ENCODE measurements at regions not wholly inside any gene's neighbourhood (a gene's known extent, or its start where the extent isn't known, plus 50 kb on each side); places are given as distances from the start of the nearest gene placed in this dataset.

DNA sequence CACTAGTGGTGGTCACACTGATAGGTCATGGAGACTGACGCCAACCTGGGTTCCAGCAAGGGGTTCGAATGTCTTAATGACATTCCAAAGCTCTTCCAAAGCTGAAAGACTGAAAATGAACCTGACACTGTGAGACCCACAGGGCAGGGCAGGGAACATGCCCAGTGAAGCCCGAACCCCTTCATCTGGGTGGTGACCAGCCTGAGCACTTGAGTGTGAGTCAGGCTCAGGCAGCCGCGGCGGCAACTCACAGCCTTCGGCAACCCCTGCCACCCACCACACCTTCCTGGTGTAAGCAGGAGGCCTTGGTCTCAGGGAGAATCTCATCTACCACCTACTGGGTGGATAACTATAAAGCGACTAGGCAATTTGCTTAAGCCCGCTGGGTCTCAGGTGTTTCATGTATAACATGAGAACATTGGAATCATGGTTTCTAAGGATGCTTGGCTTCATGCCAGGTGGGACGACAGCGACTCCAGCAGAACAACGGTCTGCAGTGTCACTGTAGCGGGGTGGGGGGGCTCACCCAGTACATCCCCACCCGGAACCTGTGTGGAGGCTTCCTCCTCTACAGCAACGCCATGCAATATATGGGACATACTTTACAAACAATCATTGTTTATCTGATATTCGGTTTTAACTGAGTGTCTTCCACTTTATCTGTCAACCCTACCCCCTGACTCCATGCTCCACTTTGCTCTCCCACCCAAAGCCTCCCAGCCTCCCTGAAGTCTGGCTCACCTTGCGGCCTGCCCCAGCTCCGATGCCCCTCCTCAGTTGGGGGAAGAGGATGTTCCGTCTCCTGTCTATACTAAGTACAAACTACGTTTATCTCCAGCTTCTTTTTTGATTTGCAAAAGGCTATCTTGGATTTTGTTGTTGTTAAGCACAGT lies 125.0 kb upstream of the MEF2A start:
- Histone ChIP-seq H3K27ac (ENCODE audit: low read length, poor library complexity, severe bottlenecking) (peak overlapping the region; percentile 2), H3K4me2 (ENCODE audit: low read length, poor library complexity, severe bottlenecking) (no peak overlapping the region), H3K23ac (ENCODE audit: low read length in 2 of 2) (no peak overlapping the region), H3K36me3 (ENCODE audit: control insufficient read depth in 1 of 2, insufficient read depth in 2 of 2, low read depth in 1 of 2, low read length in 2 of 2) (no peaks in the 10 kb centered on the region), H3K18ac (ENCODE audit: low read depth in 1 of 2, low read length in 2 of 2) (peak overlapping the region in 1 of 2 experiments; percentile 58), H2BK5ac (ENCODE audit: low read depth, low read length, poor library complexity, severe bottlenecking) (no peak overlapping the region), H3K4me1 (ENCODE audit: control insufficient read depth, insufficient read depth, low read depth, low read length) (peaks cover 40% of the 10 kb centered on the region), H3K27me3 (ENCODE audit: control insufficient read depth in 1 of 2, insufficient read depth in 1 of 2, low read length in 2 of 2) (no peaks in the 10 kb centered on the region), H2BK120ac (ENCODE audit: low read depth, low read length) (peak overlapping the region; percentile 2), H4K91ac (ENCODE audit: low read length) (peak overlapping the region; percentile 59), H4K8ac (ENCODE audit: low read length) (peak overlapping the region; percentile 15), H3K14ac (ENCODE audit: low read length in 2 of 2) (no peak overlapping the region), H3K79me1 (replicated peaks; ENCODE audit: low read length, poor library complexity, severe bottlenecking) (no peaks in the 10 kb centered on the region), H2BK12ac (ENCODE audit: low read length in 2 of 2) (peak overlapping the region; percentile 7 to 85), H2BK15ac (ENCODE audit: low read depth, poor library complexity, severe bottlenecking) (peak overlapping the region; percentile 78), H3K4ac (ENCODE audit: low read depth in 1 of 2, low read length in 2 of 2) (peak overlapping the region in 1 of 2 experiments; percentile 51), H3K4me3 (ENCODE audit: insufficient read depth in 1 of 2, low read depth in 1 of 2, low read length in 2 of 2) (no peak overlapping the region), H3K9me3 (ENCODE audit: control insufficient read depth, low read length) (no peaks in the 10 kb centered on the region), H3K9ac (ENCODE audit: low read length) (peak overlapping the region; percentile 79), H2AFZ (ENCODE audit: low read depth, low read length) (no peak overlapping the region), H2AK5ac (ENCODE audit: low read length, severe bottlenecking) (peak overlapping the region; percentile 95)
- WGBS: 96% methylated on average over 16 of the region's 20 CpGs
- DNase-seq: no peak

DNA sequence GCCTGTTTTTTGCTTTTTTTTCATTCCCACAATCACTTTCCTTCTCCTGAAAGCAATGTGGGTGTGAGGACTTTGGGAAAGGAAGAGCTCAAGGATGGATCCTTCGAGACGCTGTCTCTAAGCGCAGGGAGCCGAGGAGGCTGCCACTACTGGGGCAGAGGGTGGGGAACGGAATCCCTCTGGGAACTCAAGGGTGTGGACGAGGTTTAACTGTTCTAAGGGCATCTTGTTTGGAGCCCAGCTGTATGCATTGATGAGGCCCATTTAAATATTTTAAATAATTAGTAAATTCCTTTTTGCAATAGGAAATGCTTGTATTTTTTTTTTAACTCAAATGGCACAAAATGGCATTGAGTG lies 124.4 kb upstream of the MEF2A start:
- Histone ChIP-seq H2AFZ (ENCODE audit: low read depth, low read length) (no peak overlapping the region), H3K27ac (ENCODE audit: low read length, poor library complexity, severe bottlenecking) (peak overlapping the region; percentile 78), H3K14ac (ENCODE audit: low read length in 2 of 2) (no peak overlapping the region), H3K4me3 (ENCODE audit: insufficient read depth in 1 of 2, low read depth in 1 of 2, low read length in 2 of 2) (peak overlapping the region in 1 of 2 experiments; percentile 56), H4K8ac (ENCODE audit: low read length) (no peak overlapping the region), H2BK5ac (ENCODE audit: low read depth, low read length, poor library complexity, severe bottlenecking) (no peak overlapping the region), H2AK5ac (ENCODE audit: low read length, severe bottlenecking) (no peak overlapping the region), H3K4me1 (ENCODE audit: control insufficient read depth, insufficient read depth, low read depth, low read length) (peaks cover 40% of the 10 kb centered on the region), H3K18ac (ENCODE audit: low read depth in 1 of 2, low read length in 2 of 2) (peak overlapping the region in 1 of 2 experiments; percentile 68), H3K27me3 (ENCODE audit: control insufficient read depth in 1 of 2, insufficient read depth in 1 of 2, low read length in 2 of 2) (no peaks in the 10 kb centered on the region), H3K9me3 (ENCODE audit: control insufficient read depth, low read length) (no peaks in the 10 kb centered on the region), H2BK12ac (ENCODE audit: low read length in 2 of 2) (peak overlapping the region in 1 of 2 experiments; percentile 1), H3K79me1 (replicated peaks; ENCODE audit: low read length, poor library complexity, severe bottlenecking) (no peaks in the 10 kb centered on the region), H2BK120ac (ENCODE audit: low read depth, low read length) (peak overlapping the region; percentile 2), H3K4ac (ENCODE audit: low read depth in 1 of 2, low read length in 2 of 2) (no peak overlapping the region), H3K23ac (ENCODE audit: low read length in 2 of 2) (no peak overlapping the region), H3K4me2 (ENCODE audit: low read length, poor library complexity, severe bottlenecking) (no peak overlapping the region), H3K36me3 (ENCODE audit: control insufficient read depth in 1 of 2, insufficient read depth in 2 of 2, low read depth in 1 of 2, low read length in 2 of 2) (no peaks in the 10 kb centered on the region), H2BK15ac (ENCODE audit: low read depth, poor library complexity, severe bottlenecking) (no peak overlapping the region), H3K9ac (ENCODE audit: low read length) (peak overlapping the region; percentile 79), H4K91ac (ENCODE audit: low read length) (no peak overlapping the region)
- no peak for DNase-seq
- WGBS: 98% methylated on average over 4 of the region's 6 CpGs

DNA sequence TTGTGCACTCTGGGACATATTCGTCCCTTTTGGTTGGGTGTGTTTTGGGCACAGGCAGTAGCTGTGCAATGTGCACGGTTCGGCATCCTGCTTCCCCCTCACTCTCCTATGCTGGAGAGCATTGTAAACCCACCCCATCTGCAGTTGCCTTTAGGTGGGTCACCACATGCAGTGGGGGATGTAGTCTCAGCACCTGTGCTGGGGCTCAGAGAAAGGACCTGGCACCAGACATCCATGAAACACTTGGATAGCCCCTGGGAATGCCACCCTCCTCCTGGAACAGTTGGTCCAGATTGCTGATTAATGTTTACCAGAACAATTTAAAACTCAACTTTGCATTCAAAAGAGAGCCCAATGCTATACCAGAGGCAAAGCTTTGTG lies 123.9 kb upstream of the MEF2A start:
- Histone ChIP-seq H2BK12ac (ENCODE audit: low read length in 2 of 2) (peak overlapping the region; percentile 29 to 49), H3K27me3 (ENCODE audit: control insufficient read depth in 1 of 2, insufficient read depth in 1 of 2, low read length in 2 of 2) (no peaks in the 10 kb centered on the region), H3K18ac (ENCODE audit: low read depth in 1 of 2, low read length in 2 of 2) (peak overlapping the region; percentile 67 to 68), H3K4ac (ENCODE audit: low read depth in 1 of 2, low read length in 2 of 2) (peak overlapping the region; percentile 52 to 73), H3K27ac (ENCODE audit: low read length, poor library complexity, severe bottlenecking) (peak overlapping the region; percentile 78), H3K4me1 (ENCODE audit: control insufficient read depth, insufficient read depth, low read depth, low read length) (peaks cover 40% of the 10 kb centered on the region), H3K36me3 (ENCODE audit: control insufficient read depth in 1 of 2, insufficient read depth in 2 of 2, low read depth in 1 of 2, low read length in 2 of 2) (no peaks in the 10 kb centered on the region), H3K9me3 (ENCODE audit: control insufficient read depth, low read length) (no peaks in the 10 kb centered on the region), H3K79me1 (replicated peaks; ENCODE audit: low read length, poor library complexity, severe bottlenecking) (no peaks in the 10 kb centered on the region), H3K4me3 (ENCODE audit: insufficient read depth in 1 of 2, low read depth in 1 of 2, low read length in 2 of 2) (peak overlapping the region in 1 of 2 experiments; percentile 56), H4K91ac (ENCODE audit: low read length) (peak overlapping the region; percentile 15), H2BK120ac (ENCODE audit: low read depth, low read length) (peak overlapping the region; percentile 71), H3K23ac (ENCODE audit: low read length in 2 of 2) (no peak overlapping the region), H2BK5ac (ENCODE audit: low read depth, low read length, poor library complexity, severe bottlenecking) (no peak overlapping the region), H2AFZ (ENCODE audit: low read depth, low read length) (no peak overlapping the region), H2AK5ac (ENCODE audit: low read length, severe bottlenecking) (no peak overlapping the region), H3K14ac (ENCODE audit: low read length in 2 of 2) (no peak overlapping the region), H3K4me2 (ENCODE audit: low read length, poor library complexity, severe bottlenecking) (no peak overlapping the region), H4K8ac (ENCODE audit: low read length) (peak overlapping the region; percentile 45), H3K9ac (ENCODE audit: low read length) (peak overlapping the region; percentile 79), H2BK15ac (ENCODE audit: low read depth, poor library complexity, severe bottlenecking) (peak overlapping the region; percentile 73)
- no peak for DNase-seq
- 97% methylated on average over 3 of the region's 3 CpGs for WGBS

DNA sequence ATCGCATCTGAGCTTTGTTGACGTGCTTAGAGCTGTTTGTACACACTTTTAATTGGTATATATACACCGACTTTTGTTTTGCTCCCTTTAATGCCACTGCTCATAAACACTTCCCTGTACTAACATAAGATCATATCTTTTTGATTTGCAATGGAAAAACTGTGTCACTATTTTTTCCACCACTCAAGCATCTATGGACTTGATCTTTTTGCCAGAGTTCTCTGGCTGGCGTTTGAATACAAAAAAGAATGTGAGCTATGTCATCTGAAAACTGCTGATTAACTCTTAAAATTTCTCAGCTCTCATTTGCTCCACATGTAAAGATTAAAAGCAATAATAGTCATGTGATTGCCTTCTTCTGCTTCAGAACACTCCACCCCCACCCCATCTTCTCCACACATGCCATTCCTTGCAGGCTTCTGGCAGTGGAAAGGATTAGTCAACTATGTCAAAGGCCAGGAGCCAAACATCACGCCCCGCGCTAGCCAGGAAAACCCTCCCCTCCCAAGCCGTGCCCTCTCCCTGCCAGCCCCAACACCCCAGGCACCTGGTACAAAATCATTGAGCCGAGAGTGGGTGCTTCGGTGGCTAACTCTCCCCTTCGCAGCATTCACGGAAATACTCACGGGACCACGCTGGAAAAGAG lies 123.4 kb upstream of the MEF2A start:
- no peak overlapping the region for H2AFZ ChIP-seq (ENCODE audit: low read depth, low read length)
- H2AK5ac ChIP-seq (ENCODE audit: low read length, severe bottlenecking): peak overlapping the region; percentile 90
- H3K36me3 ChIP-seq (ENCODE audit: control insufficient read depth in 1 of 2, insufficient read depth in 2 of 2, low read depth in 1 of 2, low read length in 2 of 2): no peaks in the 10 kb centered on the region
- H3K27ac ChIP-seq (ENCODE audit: low read length, poor library complexity, severe bottlenecking): peak overlapping the region; percentile 78
- peak overlapping the region; percentile 79 to 80 for H3K18ac ChIP-seq (ENCODE audit: low read depth in 1 of 2, low read length in 2 of 2)
- H2BK12ac ChIP-seq (ENCODE audit: low read length in 2 of 2): peak overlapping the region; percentile 31 to 92
- H3K9me3 ChIP-seq (ENCODE audit: control insufficient read depth, low read length): no peaks in the 10 kb centered on the region
- H2BK120ac ChIP-seq (ENCODE audit: low read depth, low read length): peak overlapping the region; percentile 82
- peaks cover 36% of the 10 kb centered on the region for H3K4me1 ChIP-seq (ENCODE audit: control insufficient read depth, insufficient read depth, low read depth, low read length)
- H2BK15ac ChIP-seq (ENCODE audit: low read depth, poor library complexity, severe bottlenecking): no peak overlapping the region
- peak overlapping the region; percentile 36 for H2BK5ac ChIP-seq (ENCODE audit: low read depth, low read length, poor library complexity, severe bottlenecking)
- H3K4me3 ChIP-seq (ENCODE audit: insufficient read depth in 1 of 2, low read depth in 1 of 2, low read length in 2 of 2): peak overlapping the region in 1 of 2 experiments; percentile 56
- DNase-seq: peak; percentile 87
- no peak overlapping the region for H3K4me2 ChIP-seq (ENCODE audit: low read length, poor library complexity, severe bottlenecking)
- peak overlapping the region; percentile 70 for H4K91ac ChIP-seq (ENCODE audit: low read length)
- no peak overlapping the region for H3K23ac ChIP-seq (ENCODE audit: low read length in 2 of 2)
- H3K14ac ChIP-seq (ENCODE audit: low read length in 2 of 2): no peak overlapping the region
- H3K79me1 ChIP-seq (replicated peaks; ENCODE audit: low read length, poor library complexity, severe bottlenecking): no peaks in the 10 kb centered on the region
- H3K4ac ChIP-seq (ENCODE audit: low read depth in 1 of 2, low read length in 2 of 2): peak overlapping the region; percentile 42 to 80
- H3K27me3 ChIP-seq (ENCODE audit: control insufficient read depth in 1 of 2, insufficient read depth in 1 of 2, low read length in 2 of 2): no peaks in the 10 kb centered on the region
- peak overlapping the region; percentile 66 for H4K8ac ChIP-seq (ENCODE audit: low read length)
- WGBS: 64% methylated on average over 13 of the region's 14 CpGs
- H3K9ac ChIP-seq (ENCODE audit: low read length): peak overlapping the region; percentile 79

All from mesenchymal stem cell (in vitro differentiated cells and primary cell).